NCI-H774 (cell line): ENCODE measurements at regions not wholly inside any gene's neighbourhood (a gene's known extent, or its start where the extent isn't known, plus 50 kb on each side); places are given as distances from the start of the nearest gene placed in this dataset.
"Not testable (repeated sequence)": the region's sequence is repeated elsewhere in the genome, so short reads cannot be mapped to it uniquely, and the experiment has no call there.

ENCODE experiments used
- DNase-seq: peaks from one replicate; lab custom pipeline; 2025; lab: John Stamatoyannopoulos, UW

- peak; percentile 50 for DNase-seq
Measured at GRCh38 chr14:22386924-22387775, 201.9 kb downstream of the DAD1 start.

- no peak for DNase-seq
Measured at GRCh38 chr14:22384974-22385526, 204.0 kb downstream of the DAD1 start.

GRCh38 chr14:22384167-22384549 is 204.9 kb downstream of the DAD1 start:
- DNase-seq, result no peak

GRCh38 chr14:22383515-22384166 is 205.4 kb downstream of the DAD1 start:
- DNase-seq, result no peak

- DNase-seq, result no peak
Measured at GRCh38 chr14:22382955-22383354, 206.1 kb downstream of the DAD1 start.

- no peak for DNase-seq
Measured at GRCh38 chr14:22382395-22382794, 206.6 kb downstream of the DAD1 start.

GRCh38 chr14:22381766-22382165 is 207.3 kb downstream of the DAD1 start:
- no peak for DNase-seq

GRCh38 chr14:22381408-22381760 is 207.6 kb downstream of the DAD1 start:
- no peak for DNase-seq

- no peak for DNase-seq
Measured at GRCh38 chr14:22380571-22381407, 208.2 kb downstream of the DAD1 start.

GRCh38 chr14:22379727-22380126 is 209.3 kb downstream of the DAD1 start:
- no peak for DNase-seq

- DNase-seq, result no peak
Measured at GRCh38 chr14:22378181-22378580, 210.8 kb downstream of the DAD1 start.

- peak; percentile 66 for DNase-seq
Measured at GRCh38 chr14:22375321-22375930, 213.6 kb downstream of the DAD1 start.

- DNase-seq, result no peak
Measured at GRCh38 chr14:22370084-22370847, 218.8 kb downstream of the DAD1 start.

- no peak for DNase-seq
Measured at GRCh38 chr14:22358726-22359125, 230.3 kb downstream of the DAD1 start.

- not testable (repeated sequence) for DNase-seq
Measured at GRCh38 chr14:22349281-22349680, 239.7 kb downstream of the DAD1 start.

GRCh38 chr14:22344673-22345072 is 244.4 kb downstream of the DAD1 start:
- DNase-seq, result no peak

GRCh38 chr14:22344209-22344608 is 244.8 kb downstream of the DAD1 start:
- not testable (repeated sequence) for DNase-seq

- DNase-seq, result no peak
Measured at GRCh38 chr14:22341049-22341448, 248.0 kb downstream of the DAD1 start.

GRCh38 chr14:22338917-22339715 is 249.9 kb downstream of the DAD1 start:
- DNase-seq, result no peak

- DNase-seq, result no peak
Measured at GRCh38 chr14:22338381-22338780, 250.6 kb downstream of the DAD1 start.
